RWPE1 (cell line): ENCODE measurements at regions not wholly inside any gene's neighbourhood (a gene's known extent, or its start where the extent isn't known, plus 50 kb on each side); places are given as distances from the start of the nearest gene placed in this dataset.

Experiments
- CTCF ChIA-PET: fragments of 350-600 bp; sonication (Branson Sonifier 250); formaldehyde crosslinking; extraction: SDS; loops from one replicate; lab custom pipeline; 2021; lab: Yijun Ruan, JAX
- POLR2A ChIA-PET: fragments of 400-600 bp; formaldehyde crosslinking; extraction: SDS; loops from one replicate; lab custom pipeline; 2020; ENCODE audit warnings: antibody characterized with exemption; ENCODE audit not compliant: low non-redundant PET; lab: Yijun Ruan, JAX
- DNase-seq: peaks from one replicate; pipeline ENCODE4 v3.0.0; 2012; ENCODE audit warnings: low spot score
- H3K27ac ChIP-seq: fragments of 450-650 bp; 2 replicates; pipeline ENCODE4 v1.5.1; 2017
- TF ChIP-seq, protein P1 (sequence below): fragments of 450-650 bp; conservative IDR thresholded peaks from 2 replicates; pipeline ENCODE4 v1.5.1; 2017; ENCODE audit warnings: low read depth, mild to moderate bottlenecking

DNA sequence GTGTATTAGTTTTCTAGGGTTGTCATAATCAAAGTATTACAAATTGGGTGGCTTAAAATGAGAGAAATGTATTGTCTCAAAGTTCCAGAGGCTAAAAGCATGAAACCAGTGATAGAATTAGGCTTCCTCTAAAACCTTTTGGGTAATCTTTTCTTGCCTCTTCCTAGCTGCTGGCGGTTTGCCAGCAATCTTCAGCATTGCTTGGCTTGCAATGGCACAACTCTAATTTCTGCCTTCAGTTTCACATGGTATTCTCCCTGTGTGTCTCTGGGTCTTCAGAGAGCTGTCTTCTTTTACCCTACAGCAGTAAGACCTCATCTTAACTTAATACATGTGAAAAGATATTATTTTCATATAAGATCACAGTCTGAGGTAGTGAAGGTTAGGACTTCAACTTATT lies 479.1 kb upstream of the GJE1 start:
- H3K27ac ChIP-seq, result no peak overlapping the region
- no peak for DNase-seq
- POLR2A ChIA-PET, result no interaction called here
- CTCF ChIA-PET, result no interaction called here
- TF ChIP-seq, protein P1, sequence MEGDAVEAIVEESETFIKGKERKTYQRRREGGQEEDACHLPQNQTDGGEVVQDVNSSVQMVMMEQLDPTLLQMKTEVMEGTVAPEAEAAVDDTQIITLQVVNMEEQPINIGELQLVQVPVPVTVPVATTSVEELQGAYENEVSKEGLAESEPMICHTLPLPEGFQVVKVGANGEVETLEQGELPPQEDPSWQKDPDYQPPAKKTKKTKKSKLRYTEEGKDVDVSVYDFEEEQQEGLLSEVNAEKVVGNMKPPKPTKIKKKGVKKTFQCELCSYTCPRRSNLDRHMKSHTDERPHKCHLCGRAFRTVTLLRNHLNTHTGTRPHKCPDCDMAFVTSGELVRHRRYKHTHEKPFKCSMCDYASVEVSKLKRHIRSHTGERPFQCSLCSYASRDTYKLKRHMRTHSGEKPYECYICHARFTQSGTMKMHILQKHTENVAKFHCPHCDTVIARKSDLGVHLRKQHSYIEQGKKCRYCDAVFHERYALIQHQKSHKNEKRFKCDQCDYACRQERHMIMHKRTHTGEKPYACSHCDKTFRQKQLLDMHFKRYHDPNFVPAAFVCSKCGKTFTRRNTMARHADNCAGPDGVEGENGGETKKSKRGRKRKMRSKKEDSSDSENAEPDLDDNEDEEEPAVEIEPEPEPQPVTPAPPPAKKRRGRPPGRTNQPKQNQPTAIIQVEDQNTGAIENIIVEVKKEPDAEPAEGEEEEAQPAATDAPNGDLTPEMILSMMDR, result no peak

DNA sequence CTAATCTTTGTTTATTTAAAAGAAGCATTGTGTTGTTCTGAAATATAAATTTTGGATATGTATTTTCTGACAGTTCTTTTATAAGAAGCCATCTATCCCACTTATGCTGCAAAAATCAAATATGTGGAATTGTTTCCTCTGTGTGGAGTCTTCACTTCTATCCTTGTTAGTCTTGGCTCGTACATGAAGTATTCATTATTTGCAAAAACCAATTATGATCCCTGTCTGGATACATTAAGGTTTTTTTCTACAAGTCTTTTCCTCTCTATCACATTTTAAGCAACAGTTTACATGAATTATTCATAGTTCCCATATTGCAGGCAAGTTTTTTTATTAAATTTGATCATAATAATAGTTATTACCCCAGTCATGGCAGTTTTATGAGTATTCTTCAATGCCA lies 490.8 kb upstream of the GJE1 start:
- ChIA-PET CTCF (interaction anchor here (0.6 kb wide), 1 partner anchor 1624 kb away, joined by 4 read pairs; no protein-coding TSS in a partner anchor), POLR2A (no interaction called here)
- TF ChIP-seq, protein P1, result no peak
- H3K27ac ChIP-seq, result no peak overlapping the region
- DNase-seq, result no peak

DNA sequence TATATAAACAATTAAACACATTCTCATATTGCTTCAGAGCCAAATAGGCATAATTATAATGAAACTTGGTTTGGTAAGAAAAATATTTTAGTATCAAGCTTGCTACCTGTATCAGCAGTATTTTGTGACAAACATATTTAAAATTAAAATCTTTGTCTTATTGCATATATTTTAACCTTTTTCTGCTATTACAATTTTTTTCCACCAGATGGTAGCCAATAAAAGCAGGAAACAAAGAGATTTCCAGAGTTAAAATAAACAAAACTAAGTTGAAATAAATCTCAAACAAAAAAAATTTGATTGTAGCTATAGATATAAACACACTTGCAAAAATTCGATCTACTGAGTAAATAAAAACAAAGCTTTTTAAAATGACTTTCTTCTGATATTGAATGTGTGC lies 491.3 kb upstream of the GJE1 start:
- TF ChIP-seq, protein P1, result no peak
- ChIA-PET CTCF (interaction anchor here (0.6 kb wide), 1 partner anchor 1623 kb away, joined by 4 read pairs; no protein-coding TSS in a partner anchor), POLR2A (no interaction called here)
- DNase-seq, result no peak
- H3K27ac ChIP-seq, result no peak overlapping the region

DNA sequence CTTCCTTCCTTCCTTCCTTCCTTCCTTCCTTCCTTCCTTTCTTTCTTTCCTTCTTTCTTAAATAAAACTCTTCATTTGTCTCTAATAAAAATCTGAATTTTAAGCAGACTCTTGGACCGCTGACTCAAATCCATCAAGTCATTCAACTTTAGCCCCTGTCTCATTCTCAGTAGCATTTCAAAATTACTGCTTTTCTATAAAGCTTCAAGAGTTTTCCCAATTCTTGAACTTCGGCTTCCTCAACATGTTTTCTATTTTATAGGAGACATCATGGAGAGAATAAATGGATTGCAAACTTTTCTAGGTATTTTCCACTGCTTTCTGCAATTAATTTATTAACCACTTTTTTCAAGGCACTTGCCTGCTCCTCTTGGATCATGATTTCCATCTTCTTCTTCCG lies 497.1 kb upstream of the GJE1 start:
- ChIA-PET POLR2A (no interaction called here), CTCF (interaction anchor here (0.6 kb wide), 1 partner anchor 226 kb away, joined by 3 read pairs; no protein-coding TSS in a partner anchor)
- DNase-seq, result no peak
- no peak overlapping the region for H3K27ac ChIP-seq
- TF ChIP-seq, protein P1, result no peak

DNA sequence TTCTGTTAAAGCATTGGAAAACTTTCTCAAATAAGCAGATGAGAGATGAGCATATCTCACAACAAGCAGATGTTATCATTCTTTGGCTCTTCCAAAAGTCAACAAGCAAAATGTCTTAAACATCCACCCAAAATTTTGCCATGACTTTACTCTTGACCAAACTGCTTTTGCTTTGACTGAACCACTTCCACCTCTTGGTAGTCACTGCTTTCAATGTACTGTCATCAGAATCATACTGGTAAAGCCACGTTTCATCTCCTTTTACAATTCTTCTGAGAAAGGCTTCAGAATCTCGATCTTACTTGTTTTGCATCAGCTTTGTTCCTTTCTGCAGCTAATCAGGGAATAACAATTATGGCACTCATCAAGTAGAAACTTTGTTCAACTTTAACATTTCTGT lies 498.5 kb upstream of the GJE1 start:
- no peak for DNase-seq
- ChIA-PET CTCF (no interaction called here), POLR2A (no interaction called here)
- H3K27ac ChIP-seq, result no peak overlapping the region
- TF ChIP-seq, protein P1, result no peak

DNA sequence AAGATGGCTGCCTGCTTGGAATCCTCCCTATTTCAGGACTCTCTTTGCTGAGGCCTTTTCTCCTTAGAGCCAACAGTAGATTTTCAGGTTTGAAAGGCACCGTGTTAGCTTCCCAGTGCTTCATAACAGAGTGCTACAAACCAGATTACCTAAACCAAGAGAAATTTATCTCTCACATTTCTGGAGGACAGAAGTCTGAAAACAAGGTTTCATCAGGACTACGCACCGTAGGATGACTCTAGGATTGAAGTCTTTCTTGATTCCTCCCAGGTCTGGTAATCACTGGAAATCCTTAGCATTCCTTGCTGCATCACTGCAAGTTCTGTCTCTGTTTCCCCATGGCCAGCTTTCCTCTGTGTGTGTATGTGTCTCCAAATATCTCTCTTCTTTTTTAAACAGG lies 508.4 kb upstream of the GJE1 start:
- no peak overlapping the region for H3K27ac ChIP-seq
- no peak for DNase-seq
- POLR2A ChIA-PET, result no interaction called here
- TF ChIP-seq, protein P1, result no peak
- CTCF ChIA-PET, result no interaction called here

DNA sequence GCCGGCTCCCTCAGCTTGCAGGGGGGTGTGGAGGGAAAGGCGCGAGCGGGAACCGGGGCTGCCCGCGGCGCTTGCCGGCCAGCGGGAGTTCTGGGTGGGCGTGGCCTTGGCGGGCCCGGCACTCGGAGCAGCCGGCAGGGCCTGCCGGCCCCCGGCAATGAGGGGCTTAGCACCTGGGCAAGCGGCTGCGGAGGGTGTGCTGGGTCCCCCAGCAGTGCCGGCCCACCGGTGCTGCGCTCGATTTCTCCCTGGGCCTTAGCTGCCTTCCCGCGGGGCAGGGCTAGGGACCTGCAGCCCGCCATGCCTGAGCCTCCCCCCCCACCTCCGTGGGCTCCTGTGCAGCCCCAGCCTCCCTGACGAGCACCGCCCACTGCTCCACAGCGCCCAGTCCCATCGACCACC lies 514.5 kb upstream of the GJE1 start:
- no peak overlapping the region for H3K27ac ChIP-seq
- no peak for DNase-seq
- ChIA-PET POLR2A (no interaction called here), CTCF (interaction anchor here (0.6 kb wide), 1 partner anchor 146 kb away, joined by 3 read pairs; no protein-coding TSS in a partner anchor)
- TF ChIP-seq, protein P1, result no peak
